ENCODE measurements at regions not wholly inside any gene's neighbourhood (a gene's known extent, or its start where the extent isn't known, plus 50 kb on each side); places are given as distances from the start of the nearest gene placed in this dataset.

GRCh38 chr7:152543799-152544198, 108.0 kb upstream of the KMT2C start:
- TF ChIP-seq, protein P1, sequence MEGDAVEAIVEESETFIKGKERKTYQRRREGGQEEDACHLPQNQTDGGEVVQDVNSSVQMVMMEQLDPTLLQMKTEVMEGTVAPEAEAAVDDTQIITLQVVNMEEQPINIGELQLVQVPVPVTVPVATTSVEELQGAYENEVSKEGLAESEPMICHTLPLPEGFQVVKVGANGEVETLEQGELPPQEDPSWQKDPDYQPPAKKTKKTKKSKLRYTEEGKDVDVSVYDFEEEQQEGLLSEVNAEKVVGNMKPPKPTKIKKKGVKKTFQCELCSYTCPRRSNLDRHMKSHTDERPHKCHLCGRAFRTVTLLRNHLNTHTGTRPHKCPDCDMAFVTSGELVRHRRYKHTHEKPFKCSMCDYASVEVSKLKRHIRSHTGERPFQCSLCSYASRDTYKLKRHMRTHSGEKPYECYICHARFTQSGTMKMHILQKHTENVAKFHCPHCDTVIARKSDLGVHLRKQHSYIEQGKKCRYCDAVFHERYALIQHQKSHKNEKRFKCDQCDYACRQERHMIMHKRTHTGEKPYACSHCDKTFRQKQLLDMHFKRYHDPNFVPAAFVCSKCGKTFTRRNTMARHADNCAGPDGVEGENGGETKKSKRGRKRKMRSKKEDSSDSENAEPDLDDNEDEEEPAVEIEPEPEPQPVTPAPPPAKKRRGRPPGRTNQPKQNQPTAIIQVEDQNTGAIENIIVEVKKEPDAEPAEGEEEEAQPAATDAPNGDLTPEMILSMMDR (IDR thresholded peaks at IDR 0.05), result no peak
- no peak for TF ChIP-seq POLR2A (IDR thresholded peaks at IDR 0.05)

All from uterus (tissue), 2 donors.